PC-9 (cell line): ENCODE measurements at regions not wholly inside any gene's neighbourhood (a gene's known extent, or its start where the extent isn't known, plus 50 kb on each side); places are given as distances from the start of the nearest gene placed in this dataset.

Experiments
- CTCF ChIP-seq: fragments of 200-600 bp; sonication (generic); conservative IDR thresholded peaks from 2 replicates; pipeline ENCODE4 v1.6.1; 2017; ENCODE audit warnings: mixed run types, antibody characterized with exemption, mild to moderate bottlenecking, moderate library complexity
- EZH2 ChIP-seq: fragments of 200-600 bp; sonication (generic); IDR thresholded peaks from 2 replicates; pipeline ENCODE4 v1.8.0; 2017; ENCODE audit warnings: antibody characterized with exemption, low read depth

DNA sequence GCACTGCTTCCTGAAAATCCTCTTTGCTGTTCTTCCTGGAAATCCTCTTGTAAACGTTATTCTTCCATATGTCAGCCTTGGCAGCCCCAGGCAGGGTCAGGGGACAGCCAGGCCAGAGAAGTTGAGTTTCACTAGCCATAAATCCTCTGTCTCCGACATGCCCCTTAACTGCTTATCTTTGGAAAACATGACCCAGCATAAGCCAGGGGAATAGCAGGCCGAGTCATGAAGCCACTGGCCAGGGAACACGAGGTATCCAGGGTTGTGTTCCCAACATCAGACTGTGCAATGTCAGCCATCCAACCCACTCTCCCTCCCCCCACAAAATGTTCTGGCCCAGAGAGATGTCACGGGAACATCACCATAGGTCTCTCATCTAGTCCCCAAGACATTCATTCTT is 453.9 kb downstream of the MED13L start:
- TF ChIP-seq CTCF = no peak
- no peak for TF ChIP-seq EZH2
